Kidney (tissue), 13 donors: ENCODE measurements at regions not wholly inside any gene's neighbourhood (a gene's known extent, or its start where the extent isn't known, plus 50 kb on each side); places are given as distances from the start of the nearest gene placed in this dataset.

ENCODE experiments used
- DNase-seq, 5 donors: peaks; one replicate each; pipeline ENCODE4 v3.0.0-alpha.2; 2013 to 2020
- FAIRE-seq: peaks from 2 replicates; lab custom pipeline; 2012; peaks lifted over from hg19 to GRCh38; lab: Jason Lieb, UNC
- H3K27ac ChIP-seq, 2 donors: one replicate each; pipeline ENCODE4 v1.7.0; 2013; ENCODE audit warnings: low read depth in 2 of 2, low read length in 2 of 2, inconsistent platforms in 1 of 2
- H3K27me3 ChIP-seq: one replicate; pipeline ENCODE4 v1.7.1; 2013; ENCODE audit warnings: low read length, inconsistent platforms; ENCODE audit not compliant: control insufficient read depth, insufficient read depth
- H3K36me3 ChIP-seq, 3 donors: one replicate each; pipeline versions ENCODE4 v1.7.0 to v1.7.1; 2013; ENCODE audit warnings: low read length in 3 of 3, control low read depth in 1 of 3, inconsistent platforms in 1 of 3; ENCODE audit not compliant: insufficient read depth in 3 of 3, control insufficient read depth in 2 of 3
- H3K4me1 ChIP-seq, 3 donors: one replicate each; pipeline versions ENCODE4 v1.7.0 to v1.7.1; 2013; ENCODE audit warnings: low read length in 3 of 3, inconsistent platforms in 1 of 3, low read depth in 1 of 3; ENCODE audit not compliant: control insufficient read depth in 2 of 3, insufficient read depth in 2 of 3
- H3K4me3 ChIP-seq, 3 donors: one replicate each; pipeline versions ENCODE4 v1.7.0 to v1.8.1; 2013; ENCODE audit warnings: low read length in 3 of 3, control low read depth in 1 of 3, inconsistent platforms in 1 of 3
- H3K9ac ChIP-seq, 3 donors: one replicate each; pipeline versions ENCODE4 v1.7.0 to v1.7.1; 2013; ENCODE audit warnings: low read length in 3 of 3, control low read depth in 1 of 3, inconsistent platforms in 1 of 3
- H3K9me3 ChIP-seq, 3 donors: one replicate each; pipeline versions ENCODE4 v1.7.0 to v1.7.1; 2013; ENCODE audit warnings: low read length in 3 of 3, control low read depth in 1 of 3, inconsistent platforms in 1 of 3; ENCODE audit not compliant: control insufficient read depth in 2 of 3, insufficient read depth in 1 of 3
- CTCF ChIP-seq: IDR thresholded peaks from 3 replicates; pipeline ENCODE4 v1.5.1; 2012; ENCODE audit warnings: mild to moderate bottlenecking, moderate library complexity, borderline replicate concordance; ENCODE audit not compliant: insufficient read depth; ENCODE audit errors: extremely low read depth
- intact Hi-C: fragments of 100-400 bp; cut with DNase I; formaldehyde crosslinking; loops from one replicate; pipeline ENCODE4 v1.11.1; 2022
- donor health status: control.
- donor health status: control.
- donor health status: control.
- donor health status: control.
- donor health status: control.
- donor health status: DM: yes; HTN: yes; CAD: no.
- donor health status: Normal renal cell carcinoma (clear cell type).

- TF ChIP-seq CTCF: no peak
- Histone ChIP-seq H3K27ac (no peak overlapping the region), H3K4me1 (no peaks in the 10 kb centered on the region), H3K9ac (no peak overlapping the region), H3K4me3 (no peak overlapping the region), H3K27me3 (no peaks in the 10 kb centered on the region), H3K36me3 (no peaks in the 10 kb centered on the region), H3K9me3 (no peaks in the 10 kb centered on the region)
- DNase-seq (peak in 3 of 5 donors; percentile 22 to 51 (median 31)), FAIRE-seq (no peak)
- intact Hi-C loops: no loop called here
These were observed 1455.9 kb downstream of the SI start for GRCh38 chr3:163622384-163622783.

- no peak overlapping the region for H3K27ac ChIP-seq
- no peaks in the 10 kb centered on the region for H3K36me3 ChIP-seq
- no peak overlapping the region for H3K9ac ChIP-seq
- FAIRE-seq: no peak
- DNase-seq: no peak
- H3K27me3 ChIP-seq: no peaks in the 10 kb centered on the region
- no peak for TF ChIP-seq CTCF
- intact Hi-C loops: no loop called here
- H3K4me1 ChIP-seq: no peaks in the 10 kb centered on the region
- H3K4me3 ChIP-seq: no peak overlapping the region
- H3K9me3 ChIP-seq: no peaks in the 10 kb centered on the region
These were observed 1463.4 kb downstream of the SI start for GRCh38 chr3:163614886-163615285.

- Histone ChIP-seq H3K36me3 (no peaks in the 10 kb centered on the region), H3K27me3 (no peaks in the 10 kb centered on the region), H3K4me1 (no peaks in the 10 kb centered on the region), H3K27ac (no peak overlapping the region), H3K9ac (no peak overlapping the region), H3K4me3 (no peak overlapping the region), H3K9me3 (no peaks in the 10 kb centered on the region)
- DNase-seq: no peak
- FAIRE-seq: no peak
- TF ChIP-seq CTCF: no peak
- intact Hi-C loops: no loop called here
These were observed 1472.4 kb downstream of the SI start for GRCh38 chr3:163605915-163606314.

GRCh38 chr3:163601426-163601825, 1476.9 kb downstream of the SI start:
- no peaks in the 10 kb centered on the region for H3K36me3 ChIP-seq
- TF ChIP-seq CTCF: no peak
- no peak for FAIRE-seq

More at GRCh38 chr3:163601426-163601825, 1476.9 kb downstream of the SI start:
- DNase-seq: no peak
- no peak overlapping the region for H3K9ac ChIP-seq
- H3K27me3 ChIP-seq: no peaks in the 10 kb centered on the region
- no peaks in the 10 kb centered on the region for H3K4me1 ChIP-seq
- H3K27ac ChIP-seq: no peak overlapping the region
- H3K9me3 ChIP-seq: no peaks in the 10 kb centered on the region
- intact Hi-C loops: no loop called here
- no peak overlapping the region for H3K4me3 ChIP-seq
